ENCODE measurements at regions not wholly inside any gene's neighbourhood (a gene's known extent, or its start where the extent isn't known, plus 50 kb on each side); places are given as distances from the start of the nearest gene placed in this dataset.

DNA sequence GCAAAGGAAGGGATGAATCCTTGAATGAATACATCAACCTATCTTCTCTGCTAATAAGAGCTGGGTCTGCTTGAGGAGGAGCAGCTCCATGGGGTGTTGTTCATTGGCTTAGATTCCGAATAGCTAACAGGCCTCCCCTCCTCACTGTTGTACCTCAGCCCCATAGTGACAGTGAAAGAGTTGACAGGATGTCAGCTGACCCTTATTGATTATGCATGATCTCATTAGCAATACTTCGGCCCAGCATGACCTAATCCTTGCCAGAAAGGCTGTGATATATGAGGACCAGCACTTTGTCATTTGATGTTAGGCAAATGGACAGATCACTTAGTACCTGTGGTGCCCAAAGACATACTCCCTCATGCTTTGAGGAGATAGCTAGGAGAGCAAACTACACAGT, 1333.7 kb upstream of the CELF4 start:
- DNase-seq: no peak

DNA sequence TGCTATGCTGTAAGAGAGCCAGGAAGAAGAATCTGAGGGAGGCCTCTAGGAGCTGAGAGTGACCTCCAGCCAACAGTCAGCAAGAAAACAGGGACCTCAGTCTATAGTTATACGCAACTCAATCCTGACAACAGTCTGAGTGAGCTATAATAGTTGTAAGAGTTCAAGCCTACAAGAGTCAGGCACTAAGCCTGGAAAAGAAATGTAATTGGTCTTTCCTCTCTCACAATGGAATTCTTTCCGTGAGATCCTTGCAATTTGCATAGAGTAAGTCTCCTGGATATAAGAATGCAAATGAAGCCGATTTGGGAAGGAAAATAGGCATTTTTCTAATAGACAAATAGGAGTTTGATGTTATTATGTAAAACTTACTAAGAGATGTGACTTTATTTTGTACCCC, 1332.6 kb upstream of the CELF4 start:
- no peak for DNase-seq

DNA sequence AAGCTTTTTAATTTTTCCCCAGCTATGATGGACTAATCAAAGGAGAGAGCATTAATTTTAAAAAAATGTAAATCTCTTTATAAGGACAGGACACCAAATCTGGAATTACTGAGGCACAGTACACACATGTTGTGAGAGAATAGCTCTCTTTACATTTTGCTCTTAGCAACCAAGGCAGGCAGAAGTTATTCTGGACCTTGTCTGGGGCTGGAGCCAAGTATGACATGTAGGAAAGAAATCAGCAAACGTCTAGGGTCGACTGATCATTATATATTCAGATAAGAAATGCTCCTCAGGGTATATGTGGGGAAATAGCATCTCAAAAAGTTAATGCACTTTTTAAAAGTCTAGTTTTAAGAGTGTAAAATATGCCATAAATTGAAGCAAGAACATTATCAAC, 1330.0 kb upstream of the CELF4 start:
- no peak for DNase-seq

DNA sequence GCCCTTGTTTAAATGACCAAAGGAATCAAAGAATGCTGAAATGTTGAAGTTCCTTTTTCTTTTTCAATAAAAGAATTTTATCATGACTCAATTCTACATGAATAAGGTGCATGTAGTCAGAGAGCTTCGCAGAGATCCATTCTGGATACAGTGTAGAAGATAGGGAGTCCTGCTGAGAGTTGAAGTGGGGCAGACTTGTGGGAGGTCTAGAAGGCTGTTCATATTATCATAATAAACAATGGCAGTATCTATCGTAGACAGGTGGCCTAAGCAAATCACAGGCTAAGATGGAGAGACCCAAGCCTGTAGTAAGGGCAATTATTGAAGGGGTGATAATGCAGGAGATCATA, 1322.0 kb upstream of the CELF4 start:
- DNase-seq: no peak

DNA sequence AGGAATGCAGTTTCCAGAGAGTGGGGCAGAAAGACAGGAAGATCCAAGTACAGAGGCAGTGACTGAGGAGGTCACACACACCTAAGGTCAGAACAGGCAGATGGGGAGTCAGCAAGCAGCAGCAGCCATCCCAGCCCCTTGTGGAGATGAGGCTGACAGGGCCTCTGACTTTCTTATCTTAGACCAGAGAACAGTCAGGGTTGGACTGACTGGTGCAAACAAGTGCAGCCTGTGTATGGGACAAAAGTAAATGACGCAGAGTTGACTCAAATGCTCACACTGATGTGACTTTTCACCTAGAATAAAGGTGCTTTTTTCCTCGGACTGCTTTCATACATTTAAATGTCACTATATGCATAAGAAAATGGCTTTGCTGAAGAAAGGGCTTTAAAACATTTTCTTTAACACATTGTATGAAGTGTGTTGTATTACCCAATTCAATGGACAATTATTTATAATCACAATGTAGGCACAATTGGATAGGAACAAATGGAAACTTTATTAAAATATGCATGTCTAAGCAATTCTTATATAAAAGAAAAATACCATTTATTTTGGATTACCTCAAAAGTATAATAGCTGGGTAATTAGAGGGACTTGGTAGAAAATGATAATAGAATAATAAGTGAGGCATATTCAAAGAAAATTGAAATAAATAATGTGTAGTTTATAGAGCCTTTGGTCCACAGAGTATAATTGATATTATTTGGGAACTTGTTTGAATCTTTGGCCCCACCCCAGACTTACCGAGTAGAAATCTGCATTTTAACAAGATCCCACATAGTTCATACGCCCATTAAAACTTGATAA, 1321.5 kb upstream of the CELF4 start:
- no peak for DNase-seq

DNA sequence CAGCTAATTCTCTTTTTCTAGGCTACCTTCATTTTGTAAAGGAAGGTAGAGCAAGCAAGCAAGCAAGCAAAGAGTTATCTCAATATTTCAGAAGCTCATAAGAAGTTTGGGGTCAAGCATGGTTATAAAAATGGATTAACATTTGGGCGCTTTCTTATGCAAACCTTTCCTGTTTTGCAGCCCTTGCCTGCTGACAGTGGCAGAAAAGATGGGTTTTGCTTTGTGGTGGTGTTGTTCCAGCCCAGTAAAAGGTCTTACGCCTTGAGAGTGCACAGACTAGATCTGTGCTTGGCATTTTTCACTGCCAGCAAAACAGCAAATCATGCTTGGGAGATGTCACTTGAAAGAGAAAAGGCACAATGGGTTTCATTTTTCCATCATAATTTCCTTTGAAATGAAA, 1320.6 kb upstream of the CELF4 start:
- no peak for DNase-seq

DNA sequence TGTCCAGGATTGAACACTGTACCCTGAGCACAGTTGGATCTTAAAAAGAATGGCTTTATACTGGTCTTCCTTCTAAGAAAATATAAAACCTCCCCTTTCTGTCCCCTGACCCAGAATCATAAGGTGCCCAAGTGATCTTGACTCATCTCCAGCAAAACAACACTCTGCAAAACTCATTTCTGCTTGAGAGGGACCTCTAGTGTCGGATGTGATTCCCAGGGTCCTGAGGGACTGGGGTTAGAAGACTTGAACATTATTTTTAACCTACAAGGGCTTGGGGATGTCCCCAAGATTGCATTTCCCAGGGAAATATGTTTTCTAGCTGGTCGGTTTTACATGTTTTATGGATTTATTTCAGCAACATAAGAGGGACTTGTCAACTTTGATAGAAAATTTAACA, 1318.5 kb upstream of the CELF4 start:
- DNase-seq: no peak

DNA sequence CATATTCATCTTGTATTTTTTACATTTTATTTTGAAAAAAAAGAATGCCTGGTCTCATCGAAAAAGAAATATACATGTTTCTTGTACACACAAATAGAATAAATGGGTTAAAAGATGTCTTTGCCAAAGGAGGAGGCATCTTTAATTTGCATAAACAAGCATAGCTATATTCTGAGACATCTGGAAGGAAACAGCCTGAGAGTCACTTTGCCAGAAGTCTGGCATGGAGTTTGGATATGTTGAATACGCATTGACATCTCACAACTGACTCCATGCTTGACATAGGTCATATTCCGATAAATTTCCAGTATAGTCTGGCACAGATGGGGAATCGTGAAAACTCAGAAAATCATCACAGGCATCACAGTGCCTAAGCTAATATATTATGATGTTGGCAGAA, 1317.5 kb upstream of the CELF4 start:
- DNase-seq: no peak

DNA sequence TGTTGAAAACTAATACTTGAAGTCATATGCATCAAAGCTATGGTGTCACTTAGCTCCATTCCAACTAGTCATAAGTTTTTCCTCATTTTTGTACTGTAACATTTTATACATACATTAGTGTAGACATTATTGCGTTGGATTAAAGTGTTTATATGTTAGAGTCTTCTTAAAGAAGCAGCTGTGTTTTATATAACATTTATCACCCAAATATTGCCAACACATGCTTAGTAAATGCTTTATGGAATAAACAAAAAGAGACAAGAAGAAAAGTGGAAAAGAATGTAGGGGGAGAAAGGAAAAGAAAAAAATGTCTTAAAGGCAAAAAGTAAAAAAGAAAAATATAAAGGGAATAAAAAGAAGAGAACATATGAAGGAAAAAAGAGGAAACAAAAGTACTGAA, 1314.3 kb upstream of the CELF4 start:
- no peak for DNase-seq

DNA sequence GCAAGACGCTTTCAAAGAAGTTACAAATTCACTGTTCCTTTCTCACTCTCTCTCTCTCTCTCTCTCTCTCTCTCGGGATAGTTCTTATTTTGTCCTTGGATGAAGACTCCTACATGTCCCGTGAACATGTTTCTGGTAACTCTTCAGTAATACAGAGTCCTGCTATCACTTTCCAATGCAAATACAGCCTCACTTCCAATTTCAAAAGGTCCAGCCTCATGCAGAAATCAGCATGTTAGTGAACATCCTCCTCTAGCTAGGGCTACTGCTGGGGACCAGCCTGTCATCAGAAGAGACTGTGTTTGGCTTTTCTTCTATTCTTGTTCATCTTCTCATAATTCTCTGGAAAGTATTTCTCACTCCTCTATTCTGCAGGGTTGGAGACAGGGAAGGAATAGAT, 1306.7 kb upstream of the CELF4 start:
- no peak for DNase-seq

DNA sequence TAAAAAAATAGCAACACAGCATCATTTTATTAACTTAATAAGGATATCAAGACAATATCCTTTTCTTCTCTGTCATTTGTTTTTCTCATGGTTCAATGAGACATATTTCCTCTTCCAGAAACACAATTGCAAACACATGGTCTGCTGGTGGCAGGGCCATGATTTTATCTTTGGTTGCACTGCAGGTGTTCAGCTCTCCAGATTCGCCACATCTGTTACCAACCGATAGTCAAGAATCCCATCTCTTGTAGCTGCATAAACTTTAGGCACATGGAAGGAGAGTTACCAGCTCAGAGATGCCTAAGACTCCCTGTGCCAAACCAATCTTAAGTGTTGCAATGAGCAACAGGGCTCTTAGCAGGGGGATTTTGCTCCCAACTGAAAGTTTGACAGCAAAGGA, 1303.2 kb upstream of the CELF4 start:
- DNase-seq: no peak

DNA sequence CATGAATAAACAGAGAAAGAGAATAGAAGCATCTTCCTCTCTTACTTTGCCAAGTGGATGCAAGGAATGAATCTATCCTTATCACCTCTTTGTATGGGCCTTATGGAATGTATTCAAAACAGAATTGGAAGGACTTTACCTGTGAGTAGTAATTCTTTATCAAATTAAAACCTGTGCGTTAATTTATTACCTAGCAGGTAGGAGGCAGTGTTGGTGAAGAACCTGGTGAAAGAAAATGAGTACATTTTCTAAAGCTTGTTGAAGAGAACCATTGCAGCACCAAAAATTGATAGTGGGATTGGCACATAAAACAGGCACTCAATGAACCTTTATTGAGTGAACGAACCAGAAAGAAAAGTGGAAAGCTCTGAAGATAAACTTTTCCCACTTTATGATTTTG, 1302.1 kb upstream of the CELF4 start:
- no peak for DNase-seq

DNA sequence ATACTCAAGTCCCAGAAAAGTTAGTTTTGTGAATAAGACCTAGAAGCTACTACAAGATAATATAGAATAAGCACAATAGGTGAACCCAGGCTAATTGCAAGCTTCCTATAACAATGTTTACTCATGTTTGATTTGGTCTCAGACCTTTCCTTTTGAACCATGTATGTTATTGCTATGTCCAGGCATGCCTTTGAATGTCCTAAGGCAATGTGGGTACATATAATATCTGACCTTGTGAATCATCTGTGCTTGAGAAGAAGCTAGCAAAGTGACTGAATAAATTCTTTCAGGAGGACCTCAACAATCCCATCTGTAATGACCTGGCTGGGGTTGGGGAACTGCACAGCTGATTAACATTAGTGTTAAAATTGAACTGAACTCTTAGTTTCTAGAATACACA, 1285.9 kb upstream of the CELF4 start:
- DNase-seq: no peak

DNA sequence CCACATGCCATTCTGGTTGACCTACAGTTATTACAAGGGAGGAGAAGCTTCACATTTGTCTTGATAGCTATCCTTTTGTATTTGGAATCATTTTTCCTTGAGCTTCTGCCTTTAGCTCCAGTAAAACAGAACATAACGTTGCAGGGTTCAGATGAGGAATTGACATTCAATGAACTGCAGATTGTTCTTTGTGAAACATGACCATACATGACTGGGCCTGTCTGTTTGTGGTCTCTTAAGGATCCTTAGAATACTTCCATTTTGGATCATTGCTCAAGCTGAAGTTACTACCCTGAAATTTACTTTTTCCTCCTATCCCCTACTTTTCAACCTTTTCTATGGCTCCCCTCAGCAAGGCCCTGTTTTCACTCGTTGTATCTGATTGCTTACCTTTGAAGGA, 1281.7 kb upstream of the CELF4 start:
- DNase-seq: no peak

DNA sequence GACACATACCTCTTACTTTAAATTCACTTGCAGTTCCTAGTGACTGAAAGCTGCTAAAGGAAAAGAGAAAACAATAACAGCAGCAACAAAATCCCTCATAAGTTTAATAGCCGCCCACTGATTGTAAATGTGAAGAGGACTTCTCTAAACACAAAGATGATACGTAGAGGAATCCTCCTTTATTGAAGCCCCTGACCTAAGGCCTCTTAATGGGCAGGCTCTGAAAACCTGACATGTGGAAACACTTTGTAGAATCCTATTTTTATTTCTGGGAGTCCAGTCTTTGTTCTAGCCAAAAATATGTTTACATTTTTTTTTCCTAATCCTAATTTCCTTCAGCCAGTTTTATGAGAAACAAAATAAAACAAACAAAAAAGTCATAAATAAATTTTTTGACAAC, 1277.7 kb upstream of the CELF4 start:
- no peak for DNase-seq

DNA sequence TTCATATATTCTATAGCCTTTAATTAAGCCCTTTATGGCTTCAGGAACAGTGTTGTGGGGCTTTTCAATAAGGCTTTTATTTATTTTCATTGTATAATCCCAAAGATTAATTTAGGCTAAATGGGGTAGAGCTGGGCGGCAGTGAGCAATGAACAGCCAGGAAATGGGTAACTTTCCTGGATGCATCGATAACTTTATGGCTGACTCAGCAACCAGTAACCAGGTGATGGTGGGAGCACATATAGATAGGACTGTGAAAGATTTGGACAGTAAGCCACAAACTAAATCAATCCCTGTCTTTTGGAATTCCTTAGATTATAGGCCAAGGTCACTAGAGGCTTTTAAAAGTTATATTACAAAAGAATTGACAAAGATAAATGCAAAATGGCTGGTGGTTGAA, 1260.6 kb upstream of the CELF4 start:
- no peak for DNase-seq

DNA sequence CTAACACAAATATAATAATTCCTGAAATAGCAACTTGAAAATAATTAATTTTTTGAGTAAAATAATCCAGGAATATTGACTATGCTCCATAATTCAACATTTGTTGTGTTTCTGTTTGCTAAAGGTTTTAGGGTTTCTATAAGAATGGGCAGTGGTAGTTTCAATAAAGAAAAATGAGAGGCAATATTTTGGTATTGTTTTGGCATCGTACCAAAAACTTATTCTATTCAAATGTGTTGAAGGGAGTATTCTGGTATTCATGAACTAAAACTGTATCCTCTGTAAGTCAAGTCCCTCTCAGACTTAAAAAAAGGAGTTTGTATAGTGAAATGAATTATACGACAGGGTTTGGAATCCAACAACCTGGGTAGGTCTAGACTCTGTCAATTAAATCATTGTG, 1245.6 kb upstream of the CELF4 start:
- DNase-seq: no peak

DNA sequence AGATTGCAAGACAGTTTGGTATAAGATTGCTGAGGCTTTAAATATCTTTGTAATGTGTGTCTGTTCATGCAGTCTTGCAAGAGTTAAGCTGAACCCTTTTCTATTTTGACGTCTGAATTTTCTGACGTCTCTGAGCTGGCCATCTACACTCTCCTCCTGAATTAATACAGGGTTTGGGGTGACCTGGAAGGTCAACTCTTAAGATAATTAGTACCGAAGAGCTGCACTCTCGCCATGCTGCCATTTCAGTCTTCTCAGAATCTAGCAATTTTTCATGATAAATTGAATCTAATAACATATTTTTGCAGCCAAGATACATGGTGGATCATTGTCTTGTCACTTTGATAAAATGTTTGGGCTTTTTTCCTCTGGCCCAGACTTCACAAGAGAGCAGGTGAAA, 1245.2 kb upstream of the CELF4 start:
- no peak for DNase-seq

DNA sequence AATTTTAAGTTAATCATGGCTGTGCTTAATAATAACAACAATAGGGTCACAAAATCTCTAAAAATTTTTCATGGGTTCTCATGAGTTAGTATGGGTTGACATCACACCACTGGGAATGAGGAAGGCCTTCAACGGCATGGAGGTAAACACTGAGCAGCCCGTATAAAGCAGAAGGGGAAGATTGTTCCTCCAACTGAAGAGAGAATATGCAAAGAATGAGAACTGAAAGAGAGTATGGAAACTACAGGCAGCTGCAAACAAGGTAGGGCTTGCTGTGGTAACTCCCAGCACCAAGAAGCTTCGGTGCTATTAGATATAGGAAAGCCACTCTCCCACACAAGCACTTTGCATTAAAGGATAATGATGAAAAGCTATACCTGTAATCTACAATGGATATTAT, 1242.3 kb upstream of the CELF4 start:
- no peak for DNase-seq

DNA sequence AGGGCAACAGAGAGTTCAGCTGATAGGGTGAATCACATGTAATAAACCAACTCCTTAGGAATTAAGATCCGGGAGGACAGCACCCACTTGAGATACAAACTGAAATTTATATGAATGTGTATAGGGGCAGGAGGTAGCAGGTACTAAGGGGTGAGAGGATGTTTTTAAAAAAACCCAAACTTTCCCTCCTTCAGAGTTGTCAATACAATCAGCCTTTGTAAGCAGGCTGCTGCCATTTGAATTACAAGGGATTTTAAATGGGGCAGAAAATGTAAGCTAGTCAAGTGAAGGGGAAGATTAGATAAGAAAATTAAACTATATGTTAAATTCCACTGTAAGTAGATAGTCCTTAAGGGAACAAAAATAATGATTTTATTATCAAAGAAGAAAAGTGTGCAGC, 1239.7 kb upstream of the CELF4 start:
- no peak for DNase-seq

DNA sequence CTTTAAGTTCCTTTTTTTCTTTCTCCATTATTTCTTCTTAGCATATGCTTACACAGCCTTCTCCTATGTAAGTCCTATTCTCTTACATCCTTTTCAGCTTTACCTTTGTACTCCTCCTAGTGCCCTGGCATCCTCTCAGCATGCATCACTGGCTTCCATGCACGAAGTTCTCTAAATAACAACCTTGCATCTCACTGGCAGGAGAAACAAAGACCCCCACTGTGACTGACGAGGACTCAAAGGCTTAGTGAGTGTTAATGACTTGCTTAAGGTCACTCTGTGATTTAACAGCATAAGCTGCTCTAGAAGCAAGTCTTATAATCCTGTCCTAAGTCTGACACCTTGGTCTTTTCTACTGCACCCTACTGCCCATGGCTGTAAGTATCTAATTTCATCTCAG, 1236.0 kb upstream of the CELF4 start:
- no peak for DNase-seq

DNA sequence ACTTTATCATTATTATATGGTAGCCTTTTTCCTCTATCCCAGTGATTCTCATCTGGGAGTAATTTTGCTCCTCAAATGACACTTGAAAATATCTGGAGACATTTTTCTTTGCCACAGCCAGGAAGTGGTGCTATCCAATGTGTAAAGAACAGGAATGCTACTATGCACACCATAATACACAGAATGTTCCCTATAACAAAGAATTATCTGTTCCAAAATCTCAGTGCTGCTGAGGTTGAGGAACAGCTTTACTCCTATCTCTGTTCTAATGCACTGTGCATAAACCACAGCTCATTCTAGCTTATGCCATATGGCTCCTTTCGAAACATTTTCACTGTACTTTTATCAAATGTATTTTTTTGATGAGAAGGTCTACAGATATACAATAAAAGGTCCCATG, 1231.2 kb upstream of the CELF4 start:
- no peak for DNase-seq

DNA sequence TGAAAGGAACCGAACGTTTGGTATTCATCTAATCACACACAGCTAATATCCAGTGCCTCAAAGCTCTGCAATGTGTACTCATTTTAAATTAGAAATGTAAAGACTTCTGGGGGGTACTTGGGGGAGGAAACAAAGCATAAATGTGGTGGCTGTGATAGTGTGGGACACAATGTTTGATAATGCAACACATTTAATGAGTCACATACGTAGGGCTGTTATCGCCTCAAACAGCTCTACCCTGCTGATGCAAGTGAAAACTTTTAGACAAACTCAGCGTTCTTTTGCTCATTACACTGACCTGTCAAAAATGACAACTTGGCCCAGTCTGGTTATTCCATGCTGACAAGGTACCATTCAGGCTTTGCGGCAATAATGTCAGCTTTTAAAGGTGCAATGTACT, 1227.1 kb upstream of the CELF4 start:
- DNase-seq: no peak

DNA sequence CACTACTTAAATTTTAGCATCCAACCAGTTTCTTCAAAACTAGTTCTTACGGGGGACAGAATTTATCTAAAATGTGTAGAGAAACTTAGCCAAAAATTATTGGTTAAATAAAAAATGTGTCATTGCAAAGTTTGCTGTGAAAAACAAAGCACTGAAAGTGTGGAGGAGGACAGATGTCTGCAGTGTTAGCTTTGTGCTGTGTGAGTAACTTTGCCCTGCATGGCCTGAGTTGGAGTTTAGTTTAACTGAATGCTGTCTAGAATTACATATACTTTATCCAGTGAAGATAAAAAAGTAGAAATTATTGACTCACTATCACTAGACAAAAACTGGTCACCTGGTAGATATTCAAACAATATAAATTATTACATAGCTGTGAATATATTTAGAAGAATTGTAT, 1225.2 kb upstream of the CELF4 start:
- no peak for DNase-seq

DNA sequence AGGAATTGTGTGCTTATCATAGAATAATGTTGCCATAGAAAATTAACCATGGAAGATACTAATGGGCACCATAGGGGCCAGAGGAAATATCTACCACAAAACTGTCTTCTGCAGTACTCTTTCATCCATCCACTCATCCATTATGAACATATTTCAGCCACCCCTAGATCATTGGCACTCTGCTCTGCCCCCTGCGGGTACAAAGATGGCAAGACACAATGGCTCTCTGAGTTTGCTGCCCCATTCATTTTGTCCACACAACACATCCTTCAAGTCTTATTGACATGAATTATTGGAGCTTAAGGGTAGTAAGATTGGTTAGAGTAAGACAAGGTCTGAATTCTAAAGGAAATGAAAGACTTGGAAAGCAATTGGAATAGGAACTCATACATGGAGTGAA, 1224.7 kb upstream of the CELF4 start:
- DNase-seq: no peak

DNA sequence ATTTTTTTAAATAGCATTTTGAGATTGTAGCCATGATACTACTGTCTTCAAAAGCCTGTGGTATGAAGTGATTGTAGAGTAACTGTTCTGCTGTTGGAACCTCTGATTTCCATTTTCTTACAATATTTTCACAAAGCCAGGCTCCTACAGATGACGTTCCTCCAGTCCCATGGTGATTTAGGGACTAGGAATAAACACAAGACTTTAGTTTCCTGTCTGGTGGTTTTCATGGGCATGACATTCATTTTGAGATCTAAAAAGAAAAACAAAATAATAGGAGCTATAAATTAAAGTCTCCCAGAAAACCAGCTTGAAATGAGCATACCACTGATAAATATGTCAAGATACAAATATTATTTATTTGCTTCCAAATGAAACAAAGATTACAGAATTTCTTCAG, 1223.5 kb upstream of the CELF4 start:
- DNase-seq: no peak

Measured in fibroblast of skin of right quadriceps (primary cell).